A549 (cell line): ENCODE measurements at regions not wholly inside any gene's neighbourhood (a gene's known extent, or its start where the extent isn't known, plus 50 kb on each side); places are given as distances from the start of the nearest gene placed in this dataset.

Experiments
- ATAC-seq, 2 experiments: fragments of 200-7000 bp in 1 of 2; fragments of >200 bp in 1 of 2; cut with Nextera tagmentation in 1 of 2; cut with Tn5 transposase in 1 of 2; 3 replicates each; pipeline versions ENCODE4 v1.8.0 to v1.9.1; 2018 to 2020; ENCODE audit warnings: mild to moderate bottlenecking in 1 of 2, moderate library complexity in 1 of 2
- CTCF ChIA-PET: fragments of 300-600 bp; sonication (Branson Sonifier 250); formaldehyde crosslinking; extraction: SDS; loops from one replicate; lab custom pipeline; 2021; ENCODE audit warnings: antibody characterized with exemption, inconsistent platforms; lab: Yijun Ruan, JAX
- POLR2A ChIA-PET: fragments of 350-600 bp; formaldehyde crosslinking; extraction: SDS; loops from one replicate; lab custom pipeline; 2021; ENCODE audit warnings: antibody characterized with exemption, inconsistent platforms; lab: Yijun Ruan, JAX
- DNase-seq, 2 experiments: peaks; one replicate each; pipeline versions ENCODE4 v3.0.0 to v3.0.0-alpha.2; 2011 to 2016; ENCODE audit warnings: low read depth in 1 of 2, low spot score in 1 of 2
- FAIRE-seq: peaks from 2 replicates; lab custom pipeline; 2011; peaks lifted over from hg19 to GRCh38; lab: Jason Lieb, UNC
- H3K27ac ChIP-seq, 2 experiments: fragments of >200 bp; sonication (Bioruptor Twin); formaldehyde crosslinking; 3 replicates each; pipeline ENCODE4 v1.5.1; 2016 to 2017
- H3K4me1 ChIP-seq: fragments of >200 bp; sonication (Bioruptor Twin); formaldehyde crosslinking; 3 replicates; pipeline ENCODE4 v1.6.1; 2016
- H3K4me2 ChIP-seq: fragments of >200 bp; sonication (Bioruptor Twin); formaldehyde crosslinking; 3 replicates; pipeline ENCODE4 v1.6.1; 2016
- H3K4me3 ChIP-seq: fragments of >200 bp; sonication (Bioruptor Twin); formaldehyde crosslinking; 3 replicates; pipeline ENCODE4 v1.5.1; 2016
- H3K9me3 ChIP-seq: fragments of >200 bp; sonication (Bioruptor Twin); formaldehyde crosslinking; 3 replicates; pipeline ENCODE4 v1.6.1; 2016
- ATOH8 ChIP-seq: fragments of 250-450 bp; sonication (Bioruptor Pico); IDR thresholded peaks from 2 replicates; pipeline ENCODE4 v1.5.0; 2020; ENCODE audit warnings: low read depth, mild to moderate bottlenecking, moderate library complexity
- BHLHE40 ChIP-seq: IDR thresholded peaks from 2 replicates; pipeline ENCODE4 v1.6.1; 2012; ENCODE audit warnings: low read depth, low read length, inconsistent platforms
- CEBPB ChIP-seq, 2 experiments: fragments of >200 bp in 1 of 2; sonication (Bioruptor Twin) in 1 of 2; formaldehyde crosslinking in 1 of 2; IDR thresholded peaks; 2 replicates each; pipeline ENCODE4 v1.6.1; 2012 to 2016
- CHD2 ChIP-seq: fragments of 150-350 bp; IDR thresholded peaks from 2 replicates; pipeline ENCODE4 v1.6.1; 2014; ENCODE audit warnings: low read length; ENCODE audit not compliant: partially characterized antibody
- EHMT2 ChIP-seq: fragments of 200-600 bp; sonication (generic); IDR thresholded peaks from 2 replicates; pipeline ENCODE4 v1.6.1; 2016; ENCODE audit warnings: antibody characterized with exemption, low read depth, mild to moderate bottlenecking, moderate library complexity
- ESRRA ChIP-seq: fragments of 150-350 bp; IDR thresholded peaks from 2 replicates; pipeline ENCODE4 v1.6.1; 2014; ENCODE audit warnings: mild to moderate bottlenecking, low read length, borderline replicate concordance
- HES2 ChIP-seq: fragments of >200 bp; sonication (Bioruptor Twin); formaldehyde crosslinking; IDR thresholded peaks from 2 replicates; pipeline ENCODE4 v1.6.1; 2016
- HEYL ChIP-seq: fragments of 250-450 bp; sonication (Bioruptor Pico); IDR thresholded peaks from 2 replicates; pipeline ENCODE4 v1.8.0; 2021; ENCODE audit warnings: mild to moderate bottlenecking, moderate library complexity
- JUN ChIP-seq, 2 experiments: fragments of >200 bp; sonication (Bioruptor Twin); formaldehyde crosslinking; IDR thresholded peaks; 2 replicates in 1 of 2; 3 replicates in 1 of 2; pipeline ENCODE4 v1.6.1; 2016 to 2017
- JUNB ChIP-seq: fragments of >200 bp; sonication (Bioruptor Twin); formaldehyde crosslinking; IDR thresholded peaks from 2 replicates; pipeline ENCODE4 v1.6.1; 2016
- KDM1A ChIP-seq: fragments of 200-600 bp; sonication (generic); IDR thresholded peaks from 2 replicates; pipeline ENCODE4 v1.6.1; 2016; ENCODE audit warnings: low read depth, mild to moderate bottlenecking
- MAFK ChIP-seq: fragments of 450-650 bp; IDR thresholded peaks from 2 replicates; pipeline ENCODE4 v1.6.1; 2014; ENCODE audit not compliant: partially characterized antibody
- MAX ChIP-seq: IDR thresholded peaks from 2 replicates; pipeline ENCODE4 v1.6.1; 2012
- PHF8 ChIP-seq: fragments of 200-600 bp; sonication (generic); IDR thresholded peaks from 2 replicates; pipeline ENCODE4 v1.6.1; 2016; ENCODE audit warnings: low read depth, mild to moderate bottlenecking, antibody characterized with exemption, moderate library complexity, borderline replicate concordance
- POLR2AphosphoS2 ChIP-seq: conservative IDR thresholded peaks from 2 replicates; pipeline ENCODE4 v1.6.1; 2012; ENCODE audit warnings: low read length, improper control_type of control experiment, inconsistent platforms
- RAD21 ChIP-seq, 2 experiments: fragments of >200 bp in 1 of 2; sonication (Bioruptor Twin) in 1 of 2; formaldehyde crosslinking in 1 of 2; IDR thresholded peaks in 1 of 2; conservative IDR thresholded peaks in 1 of 2; 2 replicates in 1 of 2; 3 replicates in 1 of 2; pipeline ENCODE4 v1.6.1; 2012 to 2018; ENCODE audit warnings: inconsistent platforms in 1 of 2
- RFX5 ChIP-seq: fragments of 450-650 bp; IDR thresholded peaks from 2 replicates; pipeline ENCODE4 v1.7.1; 2014; ENCODE audit warnings: antibody characterized with exemption, mild to moderate bottlenecking, moderate library complexity
- SMC3 ChIP-seq: fragments of >200 bp; sonication (Bioruptor Twin); formaldehyde crosslinking; IDR thresholded peaks from 3 replicates; pipeline ENCODE4 v1.6.1; 2018; ENCODE audit warnings: inconsistent platforms
- TFCP2L1 ChIP-seq: fragments of 250-450 bp; sonication (Bioruptor Pico); IDR thresholded peaks from 2 replicates; pipeline ENCODE4 v1.5.0; 2021; ENCODE audit warnings: mild to moderate bottlenecking
- USF2 ChIP-seq: fragments of 450-650 bp; IDR thresholded peaks from 2 replicates; pipeline ENCODE4 v1.6.1; 2014; ENCODE audit warnings: antibody characterized with exemption
- ZFP36 ChIP-seq: fragments of 450-650 bp; IDR thresholded peaks from 2 replicates; pipeline ENCODE4 v1.6.1; 2014; ENCODE audit warnings: borderline replicate concordance; ENCODE audit not compliant: partially characterized antibody
- ZSCAN20 ChIP-seq: fragments of 250-450 bp; sonication (Bioruptor Pico); IDR thresholded peaks from 2 replicates; pipeline ENCODE4 v1.8.0; 2022; ENCODE audit warnings: mild to moderate bottlenecking, moderate library complexity
- WGBS: methylation state at CpG from one replicate; pipeline ENCODE4 v1.1.6; 2017; ENCODE audit errors: missing lambda C conversion rate; 5-methylcytosine and 5-hydroxymethylcytosine counted together

GRCh38 chr5:68478301-68479095 is 262.9 kb downstream of the PIK3R1 start:
- no peak for ATAC-seq
- no peaks in the 10 kb centered on the region for H3K9me3 ChIP-seq
- no peak overlapping the region for H3K4me3 ChIP-seq
- H3K4me2 ChIP-seq: no peak overlapping the region
- TF ChIP-seq CEBPB (IDR thresholded peaks at IDR 0.05): no peak
- TF ChIP-seq HES2: no peak
- no peak for TF ChIP-seq TFCP2L1 (CRISPR knock-in tag)
- TF ChIP-seq JUN (IDR thresholded peaks at IDR 0.05): no peak
- TF ChIP-seq KDM1A: no peak
- no peak for TF ChIP-seq BHLHE40
- no peak for TF ChIP-seq RAD21 (conservative IDR thresholded peaks at IDR 0.05 in 1 of 2, IDR thresholded peaks at IDR 0.05 in 1 of 2)
- no peak for TF ChIP-seq MAFK
- no peak for TF ChIP-seq USF2
- no peaks in the 10 kb centered on the region for H3K4me1 ChIP-seq
- no peak for FAIRE-seq
- H3K27ac ChIP-seq: no peak overlapping the region
- DNase-seq: no peak
- WGBS: 56% methylated on average over 2 of the region's 2 CpGs
- POLR2A ChIA-PET: no interaction called here
- CTCF ChIA-PET: no interaction called here

- Histone ChIP-seq H3K4me1 (no peaks in the 10 kb centered on the region), H3K27ac (no peak overlapping the region), H3K4me3 (no peak overlapping the region), H3K9me3 (no peaks in the 10 kb centered on the region), H3K4me2 (no peak overlapping the region)
- WGBS: 42% methylated on average over 2 of the region's 2 CpGs
- ATAC-seq (no peak), DNase-seq (no peak), FAIRE-seq (no peak)
- ChIA-PET CTCF (no interaction called here), POLR2A (no interaction called here)
- TF ChIP-seq ATOH8 (CRISPR knock-in tag) (no peak), HEYL (no peak), CEBPB (IDR thresholded peaks at IDR 0.05) (no peak), CHD2 (no peak), PHF8 (no peak), TFCP2L1 (CRISPR knock-in tag) (no peak), EHMT2 (no peak), MAX (no peak), RFX5 (no peak), JUNB (no peak), ZFP36 (no peak), KDM1A (no peak), ESRRA (no peak)
These were observed 264.0 kb downstream of the PIK3R1 start for GRCh38 chr5:68479524-68479923.

- Histone ChIP-seq H3K4me1 (no peaks in the 10 kb centered on the region), H3K4me2 (no peak overlapping the region), H3K9me3 (no peaks in the 10 kb centered on the region), H3K4me3 (no peak overlapping the region), H3K27ac (no peak overlapping the region)
- ChIA-PET CTCF (interaction anchor here (1.2 kb wide), 1 partner anchor 368 kb away, joined by 3 read pairs; no protein-coding TSS in a partner anchor), POLR2A (no interaction called here)
- 60% methylated on average over 4 of the region's 4 CpGs for WGBS
- ATAC-seq (no peak), DNase-seq (no peak), FAIRE-seq (no peak)
- TF ChIP-seq SMC3: no peak
- TF ChIP-seq TFCP2L1 (CRISPR knock-in tag): no peak
- TF ChIP-seq ZSCAN20 (CRISPR knock-in tag): no peak
- no peak for TF ChIP-seq POLR2AphosphoS2
These were observed 264.9 kb downstream of the PIK3R1 start for GRCh38 chr5:68480335-68480940.
